Tibial nerve (tissue), 4 donors: ENCODE measurements at regions not wholly inside any gene's neighbourhood (a gene's known extent, or its start where the extent isn't known, plus 50 kb on each side); places are given as distances from the start of the nearest gene placed in this dataset.

Source experiments
- DNase-seq, 2 donors: peaks; one replicate each; pipeline ENCODE4 v3.0.0-alpha.2; 2019; ENCODE audit warnings: low spot score in 2 of 2
- H3K27ac ChIP-seq, 4 donors: fragments of 200-600 bp; sonication (generic) in 3 of 4; one replicate each; pipeline ENCODE4 v1.5.1; 2017 to 2019; ENCODE audit warnings: mild to moderate bottlenecking in 1 of 4
- H3K27me3 ChIP-seq, 2 donors: fragments of 200-600 bp; sonication (generic) in 1 of 2; one replicate each; pipeline versions ENCODE4 v1.5.1 to v1.6.0; 2017 to 2019
- H3K36me3 ChIP-seq, 3 donors: fragments of 200-600 bp; sonication (generic); one replicate each; pipeline ENCODE4 v1.5.1; 2018 to 2019
- H3K4me1 ChIP-seq, 4 donors: fragments of 200-600 bp; sonication (generic) in 3 of 4; one replicate each; pipeline ENCODE4 v1.5.1; 2017 to 2019
- H3K4me3 ChIP-seq, 4 donors: fragments of 200-600 bp; sonication (generic) in 3 of 4; one replicate each; pipeline ENCODE4 v1.5.1; 2017 to 2019; ENCODE audit warnings: mild to moderate bottlenecking in 1 of 4, moderate library complexity in 1 of 4
- H3K9me3 ChIP-seq, 4 donors: fragments of 200-600 bp; sonication (generic) in 3 of 4; one replicate each; pipeline ENCODE4 v1.5.1; 2017 to 2019
- CTCF ChIP-seq, 5 experiments: fragments of 200-600 bp in 3 of 5; fragments of 450-650 bp in 2 of 5; sonication (generic) in 3 of 5; IDR thresholded peaks; one replicate each; pipeline ENCODE4 v1.5.1; 2016 to 2019; ENCODE audit warnings: antibody characterized with exemption in 5 of 5, mild to moderate bottlenecking in 3 of 5, moderate library complexity in 2 of 5
- EP300 ChIP-seq, 2 donors: sonication (generic); formaldehyde crosslinking; IDR thresholded peaks; one replicate each; pipeline ENCODE4 v1.6.1; 2017; ENCODE audit warnings: antibody characterized with exemption in 2 of 2, mild to moderate bottlenecking in 1 of 2
- POLR2A ChIP-seq, 2 donors: fragments of 450-650 bp; IDR thresholded peaks; one replicate each; pipeline ENCODE4 v1.6.1; 2017; ENCODE audit warnings: antibody characterized with exemption in 2 of 2, mild to moderate bottlenecking in 2 of 2, moderate library complexity in 2 of 2
- WGBS, 2 donors: methylation state at CpG; one replicate each; pipeline ENCODE4 v1.1.5; 2018; 5-methylcytosine and 5-hydroxymethylcytosine counted together

GRCh38 chrX:46321676-46322075, 223.5 kb downstream of the ZNF674 start:
- no peak for DNase-seq
- no peak overlapping the region for H3K27ac ChIP-seq
- H3K4me1 ChIP-seq = peaks cover 0 to 15% (median 0%) of the 10 kb centered on the region in 4 donors
- peaks cover 0 to 8% of the 10 kb centered on the region in 2 donors for H3K27me3 ChIP-seq
- no peak overlapping the region for H3K4me3 ChIP-seq
- H3K9me3 ChIP-seq = no peaks in the 10 kb centered on the region
- no peaks in the 10 kb centered on the region for H3K36me3 ChIP-seq
- TF ChIP-seq CTCF (IDR thresholded peaks at IDR 0.05) (no peak), EP300 (IDR thresholded peaks at IDR 0.05) (no peak), POLR2A (IDR thresholded peaks at IDR 0.05) (no peak)

GRCh38 chrX:46319750-46320149, 225.5 kb downstream of the ZNF674 start:
- H3K4me1 ChIP-seq = no peaks in the 10 kb centered on the region
- H3K27ac ChIP-seq = no peak overlapping the region
- H3K9me3 ChIP-seq = no peaks in the 10 kb centered on the region
- TF ChIP-seq EP300 (IDR thresholded peaks at IDR 0.05) = no peak
- no peak for TF ChIP-seq POLR2A (IDR thresholded peaks at IDR 0.05)
- no peak for TF ChIP-seq CTCF (IDR thresholded peaks at IDR 0.05)
- H3K4me3 ChIP-seq = no peak overlapping the region
- H3K27me3 ChIP-seq = peaks cover 0 to 8% of the 10 kb centered on the region in 2 donors
- no peak for DNase-seq
- H3K36me3 ChIP-seq = no peaks in the 10 kb centered on the region
- WGBS, 2 donors = 0 to 22% methylated on average over 1 of the region's 1 CpG

- H3K27me3 ChIP-seq = peaks cover 0 to 5% of the 10 kb centered on the region in 2 donors
- TF ChIP-seq CTCF (IDR thresholded peaks at IDR 0.05) = no peak
- TF ChIP-seq EP300 (IDR thresholded peaks at IDR 0.05) = no peak
- no peak for TF ChIP-seq POLR2A (IDR thresholded peaks at IDR 0.05)
- no peak for DNase-seq
- H3K4me1 ChIP-seq = no peaks in the 10 kb centered on the region
- no peaks in the 10 kb centered on the region for H3K36me3 ChIP-seq
- H3K27ac ChIP-seq = no peak overlapping the region
- H3K9me3 ChIP-seq = no peaks in the 10 kb centered on the region
- 53 to 72% methylated on average over 3 of the region's 3 CpGs for WGBS, 2 donors
- H3K4me3 ChIP-seq = no peak overlapping the region
Observed at GRCh38 chrX:46318551-46318950, 226.7 kb downstream of the ZNF674 start.

GRCh38 chrX:46317163-46317562, 228.1 kb downstream of the ZNF674 start:
- Histone ChIP-seq H3K27ac (no peak overlapping the region), H3K9me3 (no peaks in the 10 kb centered on the region), H3K4me1 (no peaks in the 10 kb centered on the region), H3K27me3 (no peaks in the 10 kb centered on the region), H3K36me3 (no peaks in the 10 kb centered on the region), H3K4me3 (no peak overlapping the region)
- 39 to 43% methylated on average over 1 of the region's 1 CpG for WGBS, 2 donors
- TF ChIP-seq CTCF (IDR thresholded peaks at IDR 0.05) (no peak), EP300 (IDR thresholded peaks at IDR 0.05) (no peak), POLR2A (IDR thresholded peaks at IDR 0.05) (no peak)
- DNase-seq = no peak

- Histone ChIP-seq H3K27ac (no peak overlapping the region), H3K36me3 (no peaks in the 10 kb centered on the region), H3K9me3 (no peaks in the 10 kb centered on the region), H3K27me3 (no peaks in the 10 kb centered on the region), H3K4me3 (no peak overlapping the region), H3K4me1 (no peaks in the 10 kb centered on the region)
- DNase-seq = no peak
- 14 to 49% methylated on average over 4 of the region's 4 CpGs for WGBS, 2 donors
- TF ChIP-seq CTCF (IDR thresholded peaks at IDR 0.05) (no peak), EP300 (IDR thresholded peaks at IDR 0.05) (no peak), POLR2A (IDR thresholded peaks at IDR 0.05) (no peak)
Observed at GRCh38 chrX:46311581-46312120, 233.6 kb downstream of the ZNF674 start.
